Muscle of leg (tissue), 3 donors: ENCODE measurements at regions not wholly inside any gene's neighbourhood (a gene's known extent, or its start where the extent isn't known, plus 50 kb on each side); places are given as distances from the start of the nearest gene placed in this dataset.
"Not testable (repeated sequence)": the region's sequence is repeated elsewhere in the genome, so short reads cannot be mapped to it uniquely, and the experiment has no call there.

ENCODE experiments used
- DNase-seq: peaks from one replicate; pipeline ENCODE4 v3.0.0; 2013
- H3K27ac ChIP-seq: one replicate; pipeline ENCODE4 v1.5.1; 2013; ENCODE audit warnings: mild to moderate bottlenecking, low read length, control low read depth
- H3K27me3 ChIP-seq: one replicate; pipeline ENCODE4 v1.6.1; 2013; ENCODE audit warnings: low read length; ENCODE audit not compliant: control insufficient read depth, insufficient read depth
- H3K36me3 ChIP-seq: one replicate; pipeline ENCODE4 v1.6.1; 2013; ENCODE audit warnings: low read length; ENCODE audit not compliant: control insufficient read depth, insufficient read depth
- H3K4me1 ChIP-seq: one replicate; pipeline ENCODE4 v1.6.1; 2013; ENCODE audit warnings: low read length; ENCODE audit not compliant: control insufficient read depth, insufficient read depth
- H3K4me3 ChIP-seq: one replicate; pipeline ENCODE4 v1.5.1; 2013; ENCODE audit warnings: low read length, control low read depth
- H3K9me3 ChIP-seq: replicated peaks from 2 replicates; pipeline ENCODE4 v1.6.1; 2013; ENCODE audit warnings: low read depth, low read length; ENCODE audit not compliant: control insufficient read depth
- WGBS: methylation state at CpG from one replicate; pipeline ENCODE4 v1.1.5; 2013; ENCODE audit warnings: missing lambda C conversion rate; ENCODE audit not compliant: insufficient coverage; 5-methylcytosine and 5-hydroxymethylcytosine counted together

GRCh38 chr6:56742122-56742791 is 99.6 kb upstream of the DST start:
- no peak for DNase-seq
- Histone ChIP-seq H3K27me3 (no peaks in the 10 kb centered on the region), H3K4me1 (no peaks in the 10 kb centered on the region), H3K27ac (no peak overlapping the region), H3K36me3 (no peaks in the 10 kb centered on the region), H3K9me3 (no peaks in the 10 kb centered on the region), H3K4me3 (no peak overlapping the region)
- no CpG with 5 or more reads among the region's 6 CpGs for WGBS

GRCh38 chr6:56741472-56741871 is 98.8 kb upstream of the DST start:
- no peaks in the 10 kb centered on the region for H3K27me3 ChIP-seq
- H3K4me1 ChIP-seq = no peaks in the 10 kb centered on the region
- peak; percentile 21 for DNase-seq
- no peak overlapping the region for H3K4me3 ChIP-seq
- H3K36me3 ChIP-seq = no peaks in the 10 kb centered on the region
- H3K27ac ChIP-seq = no peak overlapping the region
- H3K9me3 ChIP-seq = no peaks in the 10 kb centered on the region

- Histone ChIP-seq H3K4me1 (no peaks in the 10 kb centered on the region), H3K27me3 (no peaks in the 10 kb centered on the region), H3K36me3 (no peaks in the 10 kb centered on the region), H3K4me3 (no peak overlapping the region), H3K27ac (no peak overlapping the region), H3K9me3 (no peaks in the 10 kb centered on the region)
- 98% methylated on average over 6 of the region's 8 CpGs for WGBS
- DNase-seq = no peak
These were observed 97.4 kb upstream of the DST start for GRCh38 chr6:56739836-56740815.

- Histone ChIP-seq H3K4me1 (no peaks in the 10 kb centered on the region), H3K36me3 (peaks cover 3% of the 10 kb centered on the region), H3K9me3 (no peaks in the 10 kb centered on the region), H3K27me3 (no peaks in the 10 kb centered on the region), H3K4me3 (no peak overlapping the region), H3K27ac (no peak overlapping the region)
- no peak for DNase-seq
- 62% methylated on average over 3 of the region's 4 CpGs for WGBS
These were observed 94.1 kb upstream of the DST start for GRCh38 chr6:56736804-56737203.

- Histone ChIP-seq H3K36me3 (peaks cover 3% of the 10 kb centered on the region), H3K9me3 (no peaks in the 10 kb centered on the region), H3K27ac (no peak overlapping the region), H3K4me3 (no peak overlapping the region), H3K4me1 (no peaks in the 10 kb centered on the region), H3K27me3 (no peaks in the 10 kb centered on the region)
- no CpG with 5 or more reads among the region's 2 CpGs for WGBS
- no peak for DNase-seq
These were observed 91.6 kb upstream of the DST start for GRCh38 chr6:56734335-56734734.

GRCh38 chr6:56733211-56733697 is 90.6 kb upstream of the DST start:
- peaks cover 3% of the 10 kb centered on the region for H3K36me3 ChIP-seq
- H3K4me1 ChIP-seq = no peaks in the 10 kb centered on the region
- H3K9me3 ChIP-seq = no peaks in the 10 kb centered on the region
- no peak for DNase-seq
- WGBS = 80% methylated on average over 1 of the region's 1 CpG
- no peaks in the 10 kb centered on the region for H3K27me3 ChIP-seq
- no peak overlapping the region for H3K27ac ChIP-seq
- H3K4me3 ChIP-seq = no peak overlapping the region

- no peaks in the 10 kb centered on the region for H3K27me3 ChIP-seq
- WGBS = 79% methylated on average over 2 of the region's 4 CpGs
- no peak overlapping the region for H3K4me3 ChIP-seq
- no peaks in the 10 kb centered on the region for H3K9me3 ChIP-seq
- no peaks in the 10 kb centered on the region for H3K4me1 ChIP-seq
- H3K36me3 ChIP-seq = peaks cover 3% of the 10 kb centered on the region
- no peak overlapping the region for H3K27ac ChIP-seq
- no peak for DNase-seq
These were observed 89.8 kb upstream of the DST start for GRCh38 chr6:56732517-56732916.

GRCh38 chr6:56730663-56731529 is 88.2 kb upstream of the DST start:
- no peak for DNase-seq
- Histone ChIP-seq H3K4me3 (no peak overlapping the region), H3K36me3 (peaks cover 3% of the 10 kb centered on the region), H3K27ac (no peak overlapping the region), H3K27me3 (no peaks in the 10 kb centered on the region), H3K4me1 (no peaks in the 10 kb centered on the region), H3K9me3 (no peaks in the 10 kb centered on the region)
- WGBS = 100% methylated on average over 1 of the region's 5 CpGs

GRCh38 chr6:56729719-56730118 is 87.0 kb upstream of the DST start:
- DNase-seq = no peak
- WGBS = 100% methylated on average over 2 of the region's 3 CpGs
- Histone ChIP-seq H3K27ac (no peak overlapping the region), H3K4me1 (no peaks in the 10 kb centered on the region), H3K4me3 (no peak overlapping the region), H3K9me3 (no peaks in the 10 kb centered on the region), H3K27me3 (no peaks in the 10 kb centered on the region), H3K36me3 (peaks cover 3% of the 10 kb centered on the region)

- not testable (repeated sequence) for H3K27ac ChIP-seq, H3K4me1 ChIP-seq
- WGBS = 97% methylated on average over 6 of the region's 10 CpGs
These were observed 86.5 kb upstream of the DST start for GRCh38 chr6:56729166-56729565.

More at GRCh38 chr6:56729166-56729565, 86.5 kb upstream of the DST start:
- not testable (repeated sequence) for H3K27me3 ChIP-seq, DNase-seq, H3K9me3 ChIP-seq, H3K4me3 ChIP-seq, H3K36me3 ChIP-seq
